ENCODE measurements at regions not wholly inside any gene's neighbourhood (a gene's known extent, or its start where the extent isn't known, plus 50 kb on each side); places are given as distances from the start of the nearest gene placed in this dataset.

DNA sequence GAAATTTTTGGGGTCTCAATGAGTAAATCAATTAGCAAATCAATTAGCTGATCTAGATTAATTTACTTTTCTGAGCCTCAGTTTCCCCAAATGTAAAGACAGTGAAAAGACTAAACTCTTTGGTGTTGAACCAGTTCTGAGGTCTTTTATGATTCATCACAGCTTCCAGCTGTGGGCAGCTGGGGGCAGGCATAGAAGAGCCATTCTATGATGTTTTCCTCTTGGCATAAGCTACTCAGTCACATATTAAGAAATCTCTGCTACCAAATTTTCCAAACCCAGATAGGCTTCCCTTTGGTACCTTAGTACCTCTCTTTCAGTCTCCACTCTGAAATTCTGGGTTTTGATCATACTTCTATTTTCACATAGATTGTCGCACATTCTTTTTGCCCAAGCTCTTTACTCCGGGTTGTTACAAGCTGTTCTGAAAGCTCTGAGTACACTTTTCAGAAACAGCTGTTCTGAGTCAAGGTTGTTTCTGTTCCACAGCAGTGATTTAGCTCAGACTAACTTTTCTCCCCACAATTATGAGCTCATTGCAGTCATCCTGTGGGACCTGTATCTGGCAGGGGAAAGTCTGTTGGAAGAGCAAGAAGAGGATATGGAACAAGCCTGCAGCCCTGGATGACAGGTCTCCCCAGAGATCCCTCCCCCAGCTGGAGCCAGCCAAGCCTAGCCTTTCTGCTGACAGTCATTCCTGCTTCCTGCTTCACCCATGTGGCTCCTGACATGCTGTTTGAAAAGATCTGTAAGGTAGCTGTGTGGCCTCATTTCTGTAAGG, 599.6 kb upstream of the GHITM start:
- TF ChIP-seq, protein P1, sequence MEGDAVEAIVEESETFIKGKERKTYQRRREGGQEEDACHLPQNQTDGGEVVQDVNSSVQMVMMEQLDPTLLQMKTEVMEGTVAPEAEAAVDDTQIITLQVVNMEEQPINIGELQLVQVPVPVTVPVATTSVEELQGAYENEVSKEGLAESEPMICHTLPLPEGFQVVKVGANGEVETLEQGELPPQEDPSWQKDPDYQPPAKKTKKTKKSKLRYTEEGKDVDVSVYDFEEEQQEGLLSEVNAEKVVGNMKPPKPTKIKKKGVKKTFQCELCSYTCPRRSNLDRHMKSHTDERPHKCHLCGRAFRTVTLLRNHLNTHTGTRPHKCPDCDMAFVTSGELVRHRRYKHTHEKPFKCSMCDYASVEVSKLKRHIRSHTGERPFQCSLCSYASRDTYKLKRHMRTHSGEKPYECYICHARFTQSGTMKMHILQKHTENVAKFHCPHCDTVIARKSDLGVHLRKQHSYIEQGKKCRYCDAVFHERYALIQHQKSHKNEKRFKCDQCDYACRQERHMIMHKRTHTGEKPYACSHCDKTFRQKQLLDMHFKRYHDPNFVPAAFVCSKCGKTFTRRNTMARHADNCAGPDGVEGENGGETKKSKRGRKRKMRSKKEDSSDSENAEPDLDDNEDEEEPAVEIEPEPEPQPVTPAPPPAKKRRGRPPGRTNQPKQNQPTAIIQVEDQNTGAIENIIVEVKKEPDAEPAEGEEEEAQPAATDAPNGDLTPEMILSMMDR (IDR thresholded peaks at IDR 0.05), result no peak
- no peak for TF ChIP-seq POLR2AphosphoS5 (IDR thresholded peaks at IDR 0.05)
